HepG2 (cell line): ENCODE measurements at regions not wholly inside any gene's neighbourhood (a gene's known extent, or its start where the extent isn't known, plus 50 kb on each side); places are given as distances from the start of the nearest gene placed in this dataset.

Source experiments
- ATAC-seq: fragments of 200-7000 bp; cut with Tn5 transposase; 3 replicates; pipeline ENCODE4 v1.9.1; 2020; ENCODE audit warnings: mild to moderate bottlenecking, moderate library complexity
- BruUV-seq: library from RNA; stranded (reverse); fragments of 400-500 nt; replicated peaks from 2 replicates; lab custom pipeline; 2021; lab: Mats Ljungman, UMichigan
- CTCF ChIA-PET: fragments of 300-600 bp; formaldehyde crosslinking; extraction: SDS; loops from one replicate; lab custom pipeline; 2021; ENCODE audit warnings: low total read pairs, inconsistent platforms, low intra/inter-chr PET ratio; lab: Yijun Ruan, JAX
- POLR2A ChIA-PET: fragments of 350-600 bp; sonication (Branson Sonifier 250); formaldehyde crosslinking; loops from one replicate; lab custom pipeline; 2020; ENCODE audit warnings: antibody characterized with exemption, inconsistent platforms; lab: Yijun Ruan, JAX
- DNase-seq: peaks from one replicate; pipeline ENCODE4 v3.0.0-alpha.2; 2015; ENCODE audit warnings: low spot score
- FAIRE-seq: peaks from 3 replicates; lab custom pipeline; 2011; peaks lifted over from hg19 to GRCh38; lab: Jason Lieb, UNC
- H2AFZ ChIP-seq: one replicate; pipeline ENCODE4 v1.6.1; 2011; ENCODE audit warnings: low read length, inconsistent platforms
- H3K27ac ChIP-seq: fragments of 300-600 bp; 3 replicates; pipeline ENCODE4 v1.8.0; 2011; ENCODE audit warnings: mixed run types, mild to moderate bottlenecking, mixed read lengths, low read length, inconsistent platforms; ENCODE audit not compliant: insufficient read depth; ENCODE audit errors: extremely low read length
- H3K27me3 ChIP-seq, 2 experiments: fragments of 200-600 bp in 1 of 2; 2 replicates in 1 of 2; 3 replicates in 1 of 2; pipeline versions ENCODE4 v1.6.0 to v1.8.0; 2011; ENCODE audit warnings: low read length in 2 of 2, mild to moderate bottlenecking in 2 of 2, moderate library complexity in 2 of 2, inconsistent platforms in 1 of 2; ENCODE audit not compliant: insufficient read depth in 2 of 2, control insufficient read depth in 1 of 2
- H3K36me3 ChIP-seq, 2 experiments: fragments of 200-600 bp in 1 of 2; replicated peaks in 1 of 2; 2 replicates in 1 of 2; 3 replicates in 1 of 2; pipeline versions ENCODE4 v1.5.1 to v1.8.0; 2011; ENCODE audit warnings: low read length in 2 of 2, inconsistent platforms in 1 of 2; ENCODE audit not compliant: insufficient read depth in 2 of 2, control insufficient read depth in 1 of 2
- H3K4me1 ChIP-seq: 2 replicates; pipeline ENCODE4 v1.5.1; 2012; ENCODE audit warnings: low read length, inconsistent platforms; ENCODE audit not compliant: insufficient read depth
- H3K4me2 ChIP-seq: 2 replicates; pipeline ENCODE4 v1.6.0; 2011; ENCODE audit warnings: low read depth, low read length, inconsistent platforms
- H3K4me3 ChIP-seq, 3 experiments: fragments of 200-600 bp in 1 of 3; sonication (generic), shearing (Covaris generic) in 1 of 3; replicated peaks in 1 of 3; 2 replicates each; pipeline ENCODE4 v1.5.1; 2011 to 2016; ENCODE audit warnings: low read length in 3 of 3, inconsistent platforms in 2 of 3, low read depth in 2 of 3, mild to moderate bottlenecking in 2 of 3, control low read depth in 1 of 3, mixed read lengths in 1 of 3; ENCODE audit not compliant: insufficient read depth in 1 of 3
- H3K79me2 ChIP-seq: one replicate; pipeline ENCODE4 v1.6.1; 2011; ENCODE audit warnings: low read length, inconsistent platforms; ENCODE audit not compliant: insufficient read depth
- H3K9ac ChIP-seq: 2 replicates; pipeline ENCODE4 v1.6.0; 2011; ENCODE audit warnings: mild to moderate bottlenecking, low read depth, low read length, inconsistent platforms; ENCODE audit not compliant: insufficient read depth
- H3K9me3 ChIP-seq: 2 replicates; pipeline ENCODE4 v1.5.1; 2012; ENCODE audit warnings: mild to moderate bottlenecking, low read length
- H4K20me1 ChIP-seq: 2 replicates; pipeline ENCODE4 v1.6.0; 2011; ENCODE audit warnings: inconsistent platforms, mild to moderate bottlenecking, low read length, moderate library complexity; ENCODE audit not compliant: insufficient read depth
- CHD2 ChIP-seq: IDR thresholded peaks from 2 replicates; pipeline ENCODE4 v1.6.1; 2011; ENCODE audit warnings: low read depth, low read length, improper control_type of control experiment
- ELF3 ChIP-seq: IDR thresholded peaks from 2 replicates; pipeline ENCODE4 v1.6.1; 2016; ENCODE audit warnings: missing genetic modification reagents, missing compliant biosample characterization
- MED8 ChIP-seq: sonication (generic); formaldehyde crosslinking; IDR thresholded peaks from 2 replicates; pipeline ENCODE4 v1.8.1; 2023; ENCODE audit warnings: mild to moderate bottlenecking, missing genetic modification reagents; ENCODE audit not compliant: insufficient replicate concordance
- MXI1 ChIP-seq: IDR thresholded peaks from 3 replicates; pipeline ENCODE4 v1.6.1; 2012; ENCODE audit warnings: low read depth, low read length, inconsistent platforms, borderline replicate concordance
- PHB2 ChIP-seq: fragments of 450-650 bp; IDR thresholded peaks from 2 replicates; pipeline ENCODE4 v1.6.1; 2018; ENCODE audit not compliant: partially characterized antibody
- PTBP1 ChIP-seq: fragments of 200-400 bp; formaldehyde crosslinking; IDR thresholded peaks from 2 replicates; pipeline ENCODE4 v1.6.1; 2018; ENCODE audit warnings: low read length, low read depth; ENCODE audit not compliant: poor library complexity, severe bottlenecking
- SKI ChIP-seq: fragments of 450-650 bp; IDR thresholded peaks from one replicate; pipeline ENCODE4 v1.6.1; 2018; ENCODE audit warnings: mild to moderate bottlenecking; ENCODE audit not compliant: partially characterized antibody
- ZFY ChIP-seq: sonication (generic); formaldehyde crosslinking; IDR thresholded peaks from 2 replicates; pipeline ENCODE4 v1.4.0; 2020; ENCODE audit warnings: missing genetic modification reagents
- ZNF274 ChIP-seq: sonication (generic); formaldehyde crosslinking; IDR thresholded peaks from 2 replicates; pipeline ENCODE4 v1.5.1; 2020; ENCODE audit warnings: mild to moderate bottlenecking, missing genetic modification reagents
- ZNF83 ChIP-seq: sonication (generic); formaldehyde crosslinking; IDR thresholded peaks from 2 replicates; pipeline ENCODE4 v1.4.0; 2020; ENCODE audit warnings: missing genetic modification reagents, mild to moderate bottlenecking, borderline replicate concordance
- WGBS: methylation state at CpG from one replicate; pipeline ENCODE4 v1.1.6; 2017; ENCODE audit warnings: low lambda C conversion rate; 5-methylcytosine and 5-hydroxymethylcytosine counted together
- in situ Hi-C: cut with HindIII; loops from 2 replicates; pipeline ENCODE4 v1.10.0; 2017; ENCODE audit warnings: low pct_unique_long_range_greater_than_20kb; ENCODE audit not compliant: extremely low pct_ligation_motif_present
- intact Hi-C: fragments of 100-400 bp; cut with micrococcal nuclease; formaldehyde crosslinking; loops from one replicate; pipeline ENCODE4 v1.10.0; 2022; ENCODE audit not compliant: unreplicated experiment
- TF ChIP-seq, protein P1 (sequence below): sonication (generic); formaldehyde crosslinking; conservative IDR thresholded peaks from 2 replicates; pipeline ENCODE4 v1.4.0; 2020; ENCODE audit warnings: mild to moderate bottlenecking, missing genetic modification reagents, moderate library complexity

DNA sequence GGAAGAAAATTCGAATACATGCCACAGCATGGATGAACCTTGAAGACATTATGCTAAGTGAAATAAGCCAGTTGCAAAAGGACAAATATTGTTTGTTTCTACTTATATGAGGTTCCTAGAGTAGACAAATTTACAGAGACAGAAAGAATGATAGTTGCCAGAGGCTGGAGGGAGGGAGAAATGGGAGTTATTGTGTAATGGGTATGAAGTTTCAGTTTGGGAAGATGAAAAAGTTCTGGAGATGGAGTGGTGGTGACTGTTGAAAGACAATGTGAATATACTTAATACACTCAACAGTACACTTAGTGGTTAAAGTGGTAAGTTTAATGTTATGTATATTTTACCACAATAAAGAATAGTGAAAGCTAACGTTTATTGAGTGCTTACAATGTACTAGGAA, 99.6 kb upstream of the SLC44A1 start:
- FAIRE-seq (no peak), DNase-seq (no peak), ATAC-seq (no peak)
- POLR2A ChIA-PET, result no interaction called here
- Histone ChIP-seq H3K27me3 (peaks cover 2 to 39% of the 10 kb centered on the region in 2 experiments; a peak in 3 of 5 replicates), H3K36me3 (no peaks in the 10 kb centered on the region), H3K9ac (no peak overlapping the region), H4K20me1 (no peaks in the 10 kb centered on the region), H3K4me1 (no peaks in the 10 kb centered on the region), H3K79me2 (no peaks in the 10 kb centered on the region), H3K4me2 (no peak overlapping the region), H3K4me3 (no peak overlapping the region), H2AFZ (no peak overlapping the region), H3K9me3 (no peaks in the 10 kb centered on the region), H3K27ac (no peak overlapping the region)
- in situ Hi-C loops (no loop called here), intact Hi-C loops (loop anchor here (5.0 kb wide), 1 partner anchor 153 kb away; no protein-coding TSS in a partner anchor)
- no TSS peak for BruUV-seq
- CTCF ChIA-PET, result no interaction called here
- TF ChIP-seq PHB2 (no peak), PTBP1 (no peak), ZNF274 (no peak), CHD2 (no peak), SKI (no peak), MXI1 (no peak), ZNF83 (CRISPR knock-in tag) (no peak), ELF3 (CRISPR knock-in tag) (no peak), MED8 (CRISPR knock-in tag) (no peak), ZFY (CRISPR knock-in tag) (no peak)
- TF ChIP-seq, protein P1, sequence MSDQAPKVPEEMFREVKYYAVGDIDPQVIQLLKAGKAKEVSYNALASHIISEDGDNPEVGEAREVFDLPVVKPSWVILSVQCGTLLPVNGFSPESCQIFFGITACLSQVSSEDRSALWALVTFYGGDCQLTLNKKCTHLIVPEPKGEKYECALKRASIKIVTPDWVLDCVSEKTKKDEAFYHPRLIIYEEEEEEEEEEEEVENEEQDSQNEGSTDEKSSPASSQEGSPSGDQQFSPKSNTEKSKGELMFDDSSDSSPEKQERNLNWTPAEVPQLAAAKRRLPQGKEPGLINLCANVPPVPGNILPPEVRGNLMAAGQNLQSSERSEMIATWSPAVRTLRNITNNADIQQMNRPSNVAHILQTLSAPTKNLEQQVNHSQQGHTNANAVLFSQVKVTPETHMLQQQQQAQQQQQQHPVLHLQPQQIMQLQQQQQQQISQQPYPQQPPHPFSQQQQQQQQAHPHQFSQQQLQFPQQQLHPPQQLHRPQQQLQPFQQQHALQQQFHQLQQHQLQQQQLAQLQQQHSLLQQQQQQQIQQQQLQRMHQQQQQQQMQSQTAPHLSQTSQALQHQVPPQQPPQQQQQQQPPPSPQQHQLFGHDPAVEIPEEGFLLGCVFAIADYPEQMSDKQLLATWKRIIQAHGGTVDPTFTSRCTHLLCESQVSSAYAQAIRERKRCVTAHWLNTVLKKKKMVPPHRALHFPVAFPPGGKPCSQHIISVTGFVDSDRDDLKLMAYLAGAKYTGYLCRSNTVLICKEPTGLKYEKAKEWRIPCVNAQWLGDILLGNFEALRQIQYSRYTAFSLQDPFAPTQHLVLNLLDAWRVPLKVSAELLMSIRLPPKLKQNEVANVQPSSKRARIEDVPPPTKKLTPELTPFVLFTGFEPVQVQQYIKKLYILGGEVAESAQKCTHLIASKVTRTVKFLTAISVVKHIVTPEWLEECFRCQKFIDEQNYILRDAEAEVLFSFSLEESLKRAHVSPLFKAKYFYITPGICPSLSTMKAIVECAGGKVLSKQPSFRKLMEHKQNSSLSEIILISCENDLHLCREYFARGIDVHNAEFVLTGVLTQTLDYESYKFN (CRISPR knock-in tag), result no peak
- 9% methylated on average over 2 of the region's 2 CpGs for WGBS
